Fibroblast of pulmonary artery (primary cell): ENCODE measurements at regions not wholly inside any gene's neighbourhood (a gene's known extent, or its start where the extent isn't known, plus 50 kb on each side); places are given as distances from the start of the nearest gene placed in this dataset.

Source experiments
- DNase-seq: peaks from one replicate; pipeline ENCODE4 v3.0.0-alpha.2; 2010; ENCODE audit warnings: low read depth
- H3K4me3 ChIP-seq: replicated peaks from 2 replicates; pipeline ENCODE4 v1.5.1; 2011; ENCODE audit warnings: low read depth, mild to moderate bottlenecking, control low read depth, low read length, moderate library complexity
- TF ChIP-seq, protein P1 (sequence below): IDR thresholded peaks from 2 replicates; pipeline ENCODE4 v1.5.1; 2011; ENCODE audit warnings: mild to moderate bottlenecking, control low read depth, low read length, inconsistent platforms; ENCODE audit errors: missing control alignments

DNA sequence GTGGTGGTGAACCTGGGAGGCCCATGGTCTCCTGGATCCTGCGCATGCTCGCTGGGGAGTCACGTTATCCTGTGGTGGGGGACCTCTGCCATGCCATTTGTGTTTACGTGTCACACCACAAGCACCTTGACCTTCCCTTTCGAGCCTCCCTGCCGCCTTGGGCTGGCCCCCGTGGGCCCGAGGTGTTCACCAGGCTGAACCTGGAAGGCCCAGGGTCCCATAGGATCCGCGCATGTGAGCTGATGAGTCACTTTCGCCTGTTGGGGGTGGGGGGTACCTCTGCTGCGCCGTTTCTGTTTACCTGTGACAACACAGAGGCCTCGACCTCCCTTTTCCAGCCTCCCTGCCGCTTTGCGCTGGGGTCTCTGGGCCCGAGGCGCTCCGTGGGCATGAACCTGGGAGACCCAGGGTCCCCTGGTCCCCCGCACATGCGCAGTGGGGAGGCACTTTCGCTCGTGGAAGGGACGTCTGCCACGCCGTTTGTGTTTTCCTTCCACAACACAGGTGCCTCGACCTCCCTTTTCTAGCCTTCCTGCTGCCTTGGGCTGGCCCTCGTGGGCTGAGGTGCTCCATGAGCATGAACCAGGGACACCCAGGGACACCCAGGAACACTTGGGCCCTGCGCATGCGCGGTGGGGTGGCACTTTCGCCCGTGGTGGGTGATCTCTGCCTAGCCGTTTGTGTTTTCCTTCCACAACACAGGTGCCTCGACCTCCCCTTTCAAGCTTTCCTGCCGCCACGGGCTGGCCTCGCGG is 334.1 kb downstream of the ALG10 start:
- TF ChIP-seq, protein P1, sequence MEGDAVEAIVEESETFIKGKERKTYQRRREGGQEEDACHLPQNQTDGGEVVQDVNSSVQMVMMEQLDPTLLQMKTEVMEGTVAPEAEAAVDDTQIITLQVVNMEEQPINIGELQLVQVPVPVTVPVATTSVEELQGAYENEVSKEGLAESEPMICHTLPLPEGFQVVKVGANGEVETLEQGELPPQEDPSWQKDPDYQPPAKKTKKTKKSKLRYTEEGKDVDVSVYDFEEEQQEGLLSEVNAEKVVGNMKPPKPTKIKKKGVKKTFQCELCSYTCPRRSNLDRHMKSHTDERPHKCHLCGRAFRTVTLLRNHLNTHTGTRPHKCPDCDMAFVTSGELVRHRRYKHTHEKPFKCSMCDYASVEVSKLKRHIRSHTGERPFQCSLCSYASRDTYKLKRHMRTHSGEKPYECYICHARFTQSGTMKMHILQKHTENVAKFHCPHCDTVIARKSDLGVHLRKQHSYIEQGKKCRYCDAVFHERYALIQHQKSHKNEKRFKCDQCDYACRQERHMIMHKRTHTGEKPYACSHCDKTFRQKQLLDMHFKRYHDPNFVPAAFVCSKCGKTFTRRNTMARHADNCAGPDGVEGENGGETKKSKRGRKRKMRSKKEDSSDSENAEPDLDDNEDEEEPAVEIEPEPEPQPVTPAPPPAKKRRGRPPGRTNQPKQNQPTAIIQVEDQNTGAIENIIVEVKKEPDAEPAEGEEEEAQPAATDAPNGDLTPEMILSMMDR: no peak
- no peak for DNase-seq
- no peak overlapping the region for H3K4me3 ChIP-seq

DNA sequence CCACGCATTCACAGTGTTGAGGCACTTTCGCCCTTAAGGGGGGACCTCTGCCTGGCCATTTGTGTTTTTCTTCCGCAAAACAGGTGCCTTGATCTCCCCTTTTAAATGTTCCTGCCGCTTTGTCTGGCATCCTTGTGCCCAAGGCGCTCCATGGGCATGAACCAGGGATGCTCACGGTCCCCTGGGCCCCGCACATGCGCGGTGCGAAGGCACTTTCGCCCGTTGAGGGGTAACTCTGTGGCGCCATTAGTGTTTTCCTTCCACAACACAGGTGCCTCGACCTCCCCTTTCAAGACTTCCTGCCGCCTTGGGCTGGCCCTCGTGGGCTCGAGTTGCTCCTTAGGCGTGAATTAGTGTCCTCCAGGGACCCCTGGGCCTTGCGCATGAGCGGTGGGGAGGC is 335.5 kb downstream of the ALG10 start:
- TF ChIP-seq, protein P1: no peak
- no peak overlapping the region for H3K4me3 ChIP-seq
- DNase-seq: no peak

DNA sequence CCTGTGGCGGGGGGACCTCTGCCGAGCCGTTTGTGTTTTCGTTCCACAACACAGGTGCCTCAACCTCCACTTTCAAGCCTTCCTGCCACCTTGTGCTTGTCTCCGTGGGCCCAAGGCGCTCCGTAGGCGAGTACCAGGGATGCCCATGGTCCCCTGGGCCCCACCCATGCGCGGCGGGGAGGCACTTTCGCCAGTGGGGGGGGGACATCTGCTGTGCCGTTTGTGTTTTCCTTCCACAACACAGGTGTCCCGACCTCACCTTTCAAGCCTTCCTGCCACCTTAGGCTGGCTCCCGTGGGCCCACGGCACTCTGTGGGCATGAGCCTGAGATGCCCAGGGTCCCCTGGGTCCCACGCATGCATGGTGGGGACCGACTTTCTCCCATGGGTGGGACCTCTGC is 335.9 kb downstream of the ALG10 start:
- DNase-seq: no peak
- TF ChIP-seq, protein P1: no peak
- no peak overlapping the region for H3K4me3 ChIP-seq

DNA sequence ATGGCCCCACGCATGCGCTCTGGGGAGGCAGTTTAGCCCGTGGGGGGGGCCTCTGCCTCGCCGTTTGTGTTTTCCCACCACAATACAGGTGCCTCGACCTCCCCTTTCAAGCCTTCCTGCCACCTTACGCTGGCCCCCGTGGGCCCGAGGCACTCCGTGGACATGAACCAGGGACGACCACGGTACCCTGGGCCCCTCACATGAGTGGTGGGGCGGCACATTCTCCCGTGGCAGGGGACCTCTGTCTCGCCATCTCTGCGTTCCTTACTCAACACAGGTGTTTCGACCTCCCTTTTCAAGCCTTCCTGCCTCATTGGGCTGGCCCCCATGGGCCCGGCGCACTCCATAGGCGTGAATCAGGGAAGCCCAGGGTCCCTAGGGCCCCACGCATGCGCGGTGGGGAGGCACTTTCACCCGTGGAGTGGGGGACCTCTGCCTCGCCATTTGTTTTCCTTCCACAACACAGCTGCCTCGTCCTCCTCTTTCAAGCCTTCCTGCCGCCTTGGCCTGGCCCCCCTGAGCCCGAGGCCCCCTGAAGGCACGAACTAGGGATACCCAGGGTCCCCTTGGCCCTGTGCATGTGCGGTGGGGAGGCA is 339.5 kb downstream of the ALG10 start:
- H3K4me3 ChIP-seq: no peak overlapping the region
- DNase-seq: no peak
- TF ChIP-seq, protein P1: no peak

DNA sequence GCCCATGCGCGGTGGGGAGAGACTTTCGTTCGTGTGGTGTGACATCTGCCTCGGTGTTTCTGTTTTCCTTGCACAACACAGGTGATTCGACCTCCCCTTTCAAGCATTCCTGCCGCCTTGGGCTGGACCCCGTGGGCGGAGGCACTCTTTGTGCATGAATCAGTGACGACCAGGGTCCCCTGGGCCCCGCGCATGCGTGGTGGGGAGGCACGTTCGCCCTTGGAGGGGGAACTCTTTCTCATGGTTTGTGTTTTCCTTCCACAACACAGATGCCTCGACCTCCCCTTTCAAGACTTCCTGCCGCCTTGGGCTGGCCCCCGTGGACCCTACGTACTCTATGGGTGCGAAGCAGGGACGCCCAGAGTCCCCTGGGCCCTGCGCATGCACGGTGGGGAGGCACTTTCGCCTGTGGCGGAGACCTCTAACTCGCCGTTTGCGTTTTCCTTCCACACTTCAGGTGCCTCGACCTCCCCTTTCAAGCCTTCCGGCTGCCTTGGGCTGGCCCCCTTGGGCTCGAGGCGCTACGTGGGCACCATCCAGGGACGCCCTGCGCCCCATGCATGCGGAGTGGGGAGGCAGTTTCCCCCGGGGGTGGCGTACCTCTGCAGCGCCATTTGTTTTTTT is 340.9 kb downstream of the ALG10 start:
- DNase-seq: no peak
- TF ChIP-seq, protein P1: no peak
- no peak overlapping the region for H3K4me3 ChIP-seq

DNA sequence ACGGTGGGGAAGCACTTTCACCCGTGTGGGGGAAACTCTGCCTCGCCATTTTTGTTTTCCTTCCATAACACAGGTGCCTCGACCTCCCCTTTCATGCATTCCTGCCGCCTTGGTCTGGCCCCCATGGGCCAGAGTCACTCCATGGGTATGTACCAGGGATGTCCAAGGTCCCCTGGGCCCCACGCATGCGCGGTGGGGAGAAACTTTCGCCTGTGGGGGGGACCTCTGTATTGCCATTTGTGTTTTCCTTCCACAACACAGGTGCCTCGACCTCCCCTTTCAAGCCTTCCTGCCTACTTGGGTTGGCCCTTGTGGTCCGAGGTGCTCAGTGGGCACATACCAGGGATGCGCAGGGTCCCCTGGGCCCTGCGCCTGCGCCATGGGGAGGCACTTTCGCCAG is 345.8 kb downstream of the ALG10 start:
- no peak for DNase-seq
- TF ChIP-seq, protein P1: no peak
- H3K4me3 ChIP-seq: no peak overlapping the region
